ENCODE measurements at regions not wholly inside any gene's neighbourhood (a gene's known extent, or its start where the extent isn't known, plus 50 kb on each side); places are given as distances from the start of the nearest gene placed in this dataset.

DNA sequence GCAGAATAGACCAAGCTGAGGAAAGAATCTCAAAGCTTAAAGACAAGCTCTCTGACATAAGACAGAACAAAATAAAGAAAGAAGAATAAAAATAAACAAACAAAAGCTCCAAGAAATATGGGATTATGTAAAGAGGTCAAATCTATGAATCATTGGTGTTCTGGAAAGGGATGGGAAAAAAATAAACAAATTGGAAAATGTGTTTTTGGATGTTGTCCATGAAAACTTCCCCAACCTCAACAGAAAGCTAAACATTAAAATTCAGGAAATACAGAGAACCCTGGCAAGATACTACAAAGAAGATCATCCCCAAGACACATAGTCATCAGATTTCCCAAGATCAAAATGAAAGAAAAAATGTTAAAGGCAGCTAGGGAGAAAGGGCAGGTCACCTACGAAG lies 662.0 kb upstream of the CDH18 start:
- no peak overlapping the region for H3K4me3 ChIP-seq (ENCODE audit: low read depth, low read length)
- no peak for TF ChIP-seq CTCF (IDR thresholded peaks at IDR 0.05; ENCODE audit: low read depth, low read length)

- no peak for TF ChIP-seq CTCF (IDR thresholded peaks at IDR 0.05; ENCODE audit: low read depth, low read length)
- no peak overlapping the region for H3K4me3 ChIP-seq (ENCODE audit: low read depth, low read length)
Observed at GRCh38 chr5:20648981-20649380, 661.0 kb upstream of the CDH18 start.

DNA sequence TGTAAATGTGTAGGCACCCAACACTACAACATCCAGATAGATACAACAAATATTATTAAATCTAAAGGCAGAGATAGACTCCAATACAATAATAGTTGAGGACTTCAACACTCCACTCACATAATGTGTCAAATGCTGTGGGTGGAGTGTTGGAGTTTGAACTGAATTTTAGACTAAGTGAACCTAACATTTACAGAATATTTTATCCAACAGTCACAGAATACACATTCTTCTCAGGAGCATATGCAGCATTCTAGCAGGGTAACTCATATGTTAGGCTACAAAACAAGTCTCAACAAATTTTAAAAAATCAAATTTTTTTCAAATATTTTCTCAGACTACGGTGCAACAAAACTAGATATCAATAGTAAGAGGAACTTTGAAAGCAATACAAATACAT lies 648.7 kb upstream of the CDH18 start:
- no peak overlapping the region for H3K4me3 ChIP-seq (ENCODE audit: low read depth, low read length)
- TF ChIP-seq CTCF (IDR thresholded peaks at IDR 0.05; ENCODE audit: low read depth, low read length): no peak

DNA sequence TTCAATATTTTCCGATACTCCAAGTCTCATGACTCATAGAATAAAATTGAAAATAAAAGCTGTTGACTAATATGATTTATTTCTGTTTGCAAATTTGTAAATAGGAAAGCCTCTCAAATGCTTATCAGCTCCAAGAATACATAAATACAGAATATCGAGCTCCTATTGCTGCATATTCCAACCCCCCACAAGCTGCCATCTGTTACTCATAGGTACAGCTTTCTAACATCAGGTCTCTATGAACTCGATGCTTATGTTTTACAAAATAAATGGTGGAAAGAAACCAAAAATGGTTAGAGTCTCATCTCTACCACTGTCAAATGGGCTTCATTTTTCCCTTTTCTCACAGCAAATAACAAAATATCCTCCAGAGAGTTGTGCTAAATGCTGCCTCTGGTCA lies 631.6 kb upstream of the CDH18 start:
- no peak for TF ChIP-seq CTCF (IDR thresholded peaks at IDR 0.05; ENCODE audit: low read depth, low read length)

GRCh38 chr5:20618340-20618739 lies 630.3 kb upstream of the CDH18 start:
- H3K4me3 ChIP-seq (ENCODE audit: low read depth, low read length): no peak overlapping the region
- no peak for TF ChIP-seq CTCF (IDR thresholded peaks at IDR 0.05; ENCODE audit: low read depth, low read length)

More for the DNA sequence above, 631.6 kb upstream of the CDH18 start:
- no peak overlapping the region for H3K4me3 ChIP-seq (ENCODE audit: low read depth, low read length)

GRCh38 chr5:20617841-20618240 lies 629.8 kb upstream of the CDH18 start:
- no peak overlapping the region for H3K4me3 ChIP-seq (ENCODE audit: low read depth, low read length)
- TF ChIP-seq CTCF (IDR thresholded peaks at IDR 0.05; ENCODE audit: low read depth, low read length): no peak

DNA sequence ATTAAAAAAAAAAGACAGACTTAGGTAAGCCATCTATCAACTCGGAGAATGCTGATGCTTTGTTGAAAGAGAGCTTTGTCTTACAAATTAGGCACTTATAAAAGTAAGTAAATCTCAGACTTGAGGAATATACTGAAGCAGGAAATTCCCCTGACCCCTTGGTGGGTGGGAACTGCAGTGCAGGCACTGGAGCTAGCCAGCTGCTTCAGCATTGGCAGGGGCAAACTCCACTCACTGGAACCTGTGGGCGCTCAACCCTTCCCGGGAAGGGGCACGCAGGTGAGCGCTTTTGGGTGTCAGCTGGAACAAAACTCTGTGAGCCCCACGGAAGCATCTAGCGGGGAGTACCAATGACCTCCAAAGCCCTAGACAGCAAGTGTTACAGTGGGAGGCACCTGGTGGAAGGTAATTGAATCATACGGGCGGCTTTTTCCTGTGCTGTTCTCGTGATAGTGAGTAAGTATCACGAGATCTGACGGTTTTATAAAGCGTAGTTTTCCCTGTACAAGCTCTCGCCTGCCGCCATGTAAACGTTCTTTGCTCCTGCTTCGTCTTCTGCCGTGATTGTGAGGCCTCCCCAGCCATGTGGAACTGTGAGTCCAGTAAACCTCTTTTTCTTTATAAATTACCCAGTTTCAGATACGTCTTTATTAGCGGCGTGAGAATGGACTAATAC lies 628.0 kb upstream of the CDH18 start:
- no peak for TF ChIP-seq CTCF (IDR thresholded peaks at IDR 0.05; ENCODE audit: low read depth, low read length)
- H3K4me3 ChIP-seq (ENCODE audit: low read depth, low read length): no peak overlapping the region

All from WI38 (cell line).